ENCODE measurements at regions not wholly inside any gene's neighbourhood (a gene's known extent, or its start where the extent isn't known, plus 50 kb on each side); places are given as distances from the start of the nearest gene placed in this dataset.

DNA sequence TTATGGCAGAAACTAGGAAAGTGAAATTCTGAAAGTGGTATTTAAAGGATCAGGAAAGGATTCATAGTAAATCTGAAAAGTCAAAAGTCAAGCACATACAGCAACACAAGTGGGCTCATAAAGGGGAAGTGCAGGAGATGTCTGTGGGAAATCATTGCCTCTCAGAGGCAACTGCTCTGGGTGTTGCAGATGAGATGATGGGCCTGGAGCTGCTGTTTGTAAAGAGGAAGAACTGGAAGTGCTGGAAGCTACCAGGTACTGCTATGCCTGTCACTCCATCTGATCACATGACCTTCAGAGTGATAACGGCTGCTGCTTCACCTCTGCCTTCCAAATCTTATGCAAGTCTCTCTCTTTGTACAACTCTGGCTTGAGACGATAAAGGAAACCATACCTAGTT is 55.9 kb downstream of the ADRB2 start:
- intact Hi-C loops (cut with micrococcal nuclease): no loop called here
- no peak for ATAC-seq (ENCODE audit: low read depth)
- H3K27ac Mint-ChIP-seq: no peak overlapping the region
- H3K27ac ChIP-seq (ENCODE audit: low read length in 2 of 2): no peak overlapping the region
- H3K9me3 Mint-ChIP-seq (ENCODE audit: insufficient read depth): no peaks in the 10 kb centered on the region
- WGBS (ENCODE audit: insufficient coverage): 0% methylated on average over 1 of the region's 2 CpGs
- H3K4me3 Mint-ChIP-seq: no peak overlapping the region
- H3K27me3 Mint-ChIP-seq: no peaks in the 10 kb centered on the region
- no peak for TF ChIP-seq EZH2 (IDR thresholded peaks at IDR 0.05; ENCODE audit: borderline replicate concordance, insufficient read depth, low read depth, low read length, poor library complexity, severe bottlenecking)
- H3K9ac ChIP-seq (ENCODE audit: low read length): no peak overlapping the region
- no peaks in the 10 kb centered on the region for H3K36me3 ChIP-seq (replicated peaks in 1 of 2; ENCODE audit: control extremely low read depth in 1 of 2, control insufficient read depth in 1 of 2, extremely low read depth in 1 of 2, insufficient read depth in 2 of 2, low read length in 1 of 2)
- H3K79me2 ChIP-seq (ENCODE audit: control insufficient read depth, insufficient read depth, low read length): no peaks in the 10 kb centered on the region
- CTCF ChIA-PET: no interaction called here
- no peaks in the 10 kb centered on the region for H4K20me1 ChIP-seq (ENCODE audit: control insufficient read depth, insufficient read depth, low read length, poor library complexity, severe bottlenecking)
- H3K4me3 ChIP-seq (ENCODE audit: control extremely low read depth in 1 of 5, extremely low read depth in 1 of 5, insufficient read depth in 1 of 5, low read depth in 2 of 5, low read length in 4 of 5): no peak overlapping the region
- no peak overlapping the region for H3K4me2 ChIP-seq (replicated peaks; ENCODE audit: low read depth, low read length, poor library complexity, severe bottlenecking)
- no peaks in the 10 kb centered on the region for H3K9me3 ChIP-seq (ENCODE audit: control extremely low read depth in 1 of 3, control insufficient read depth in 2 of 3, insufficient read depth in 1 of 3, low read length in 2 of 3)
- POLR2A ChIA-PET: no interaction called here
- DNase-seq: no peak
- no peaks in the 10 kb centered on the region for H3K27me3 ChIP-seq (replicated peaks in 1 of 4; ENCODE audit: control extremely low read depth in 1 of 4, control insufficient read depth in 3 of 4, insufficient read depth in 4 of 4, low read length in 3 of 4)
- H3K4me1 Mint-ChIP-seq: no peaks in the 10 kb centered on the region
- no peak overlapping the region for H2AFZ ChIP-seq (ENCODE audit: insufficient read depth, low read depth, low read length, poor library complexity, severe bottlenecking)
- no peaks in the 10 kb centered on the region for H3K4me1 ChIP-seq (ENCODE audit: control insufficient read depth in 2 of 2, insufficient read depth in 2 of 2, low read length in 2 of 2)

DNA sequence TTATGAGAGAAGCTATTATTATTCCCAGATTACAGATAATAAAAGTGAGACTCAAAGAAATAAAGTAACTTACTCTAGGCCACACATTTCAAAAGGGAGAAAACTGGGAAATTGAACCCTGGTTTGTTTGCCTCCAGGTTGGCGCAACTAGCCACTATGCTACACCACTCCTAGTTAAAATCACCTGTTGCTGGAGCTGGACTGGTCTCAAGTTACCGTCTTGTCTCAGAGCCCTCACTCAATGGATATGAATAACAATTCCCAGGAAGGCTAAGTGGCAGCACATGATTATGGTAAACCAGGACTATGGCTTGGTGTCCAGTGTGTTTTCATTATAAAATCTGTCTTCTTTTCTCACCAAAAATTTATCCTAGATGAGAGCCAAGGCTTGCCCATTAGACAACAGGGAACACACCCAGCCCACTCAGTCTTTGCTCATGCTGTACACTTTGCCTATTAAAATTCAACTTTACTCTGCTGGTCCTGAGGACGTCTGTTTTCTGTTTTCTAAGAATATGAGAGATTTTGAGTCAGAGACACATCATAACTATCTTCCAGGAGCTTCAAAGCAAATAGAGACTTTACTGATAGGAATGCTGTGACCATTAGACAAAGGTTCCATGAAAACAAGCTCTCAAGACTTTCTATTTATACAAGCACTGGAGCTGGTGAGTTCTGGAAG is 58.1 kb downstream of the ADRB2 start:
- ATAC-seq (ENCODE audit: low read depth) (no peak), DNase-seq (no peak)
- Histone ChIP-seq H3K4me1 (ENCODE audit: control insufficient read depth in 2 of 2, insufficient read depth in 2 of 2, low read length in 2 of 2) (no peaks in the 10 kb centered on the region), H3K27me3 (replicated peaks in 1 of 4; ENCODE audit: control extremely low read depth in 1 of 4, control insufficient read depth in 3 of 4, insufficient read depth in 4 of 4, low read length in 3 of 4) (no peaks in the 10 kb centered on the region), H3K4me3 (ENCODE audit: control extremely low read depth in 1 of 5, extremely low read depth in 1 of 5, insufficient read depth in 1 of 5, low read depth in 2 of 5, low read length in 4 of 5) (no peak overlapping the region), H3K27ac (ENCODE audit: low read length in 2 of 2) (no peak overlapping the region), H3K4me2 (replicated peaks; ENCODE audit: low read depth, low read length, poor library complexity, severe bottlenecking) (no peak overlapping the region), H3K79me2 (ENCODE audit: control insufficient read depth, insufficient read depth, low read length) (no peaks in the 10 kb centered on the region), H4K20me1 (ENCODE audit: control insufficient read depth, insufficient read depth, low read length, poor library complexity, severe bottlenecking) (no peaks in the 10 kb centered on the region), H3K9me3 (ENCODE audit: control extremely low read depth in 1 of 3, control insufficient read depth in 2 of 3, insufficient read depth in 1 of 3, low read length in 2 of 3) (no peaks in the 10 kb centered on the region), H3K36me3 (replicated peaks in 1 of 2; ENCODE audit: control extremely low read depth in 1 of 2, control insufficient read depth in 1 of 2, extremely low read depth in 1 of 2, insufficient read depth in 2 of 2, low read length in 1 of 2) (no peaks in the 10 kb centered on the region), H3K9ac (ENCODE audit: low read length) (no peak overlapping the region), H2AFZ (ENCODE audit: insufficient read depth, low read depth, low read length, poor library complexity, severe bottlenecking) (no peak overlapping the region)
- peaks cover 7% of the 10 kb centered on the region for H3K27me3 Mint-ChIP-seq
- no peaks in the 10 kb centered on the region for H3K4me1 Mint-ChIP-seq
- WGBS (ENCODE audit: insufficient coverage): 100% methylated on average over 1 of the region's 3 CpGs
- POLR2A ChIA-PET: no interaction called here
- no peak overlapping the region for H3K4me3 Mint-ChIP-seq
- no peak overlapping the region for H3K27ac Mint-ChIP-seq
- intact Hi-C loops (cut with micrococcal nuclease): no loop called here
- TF ChIP-seq, protein P1, sequence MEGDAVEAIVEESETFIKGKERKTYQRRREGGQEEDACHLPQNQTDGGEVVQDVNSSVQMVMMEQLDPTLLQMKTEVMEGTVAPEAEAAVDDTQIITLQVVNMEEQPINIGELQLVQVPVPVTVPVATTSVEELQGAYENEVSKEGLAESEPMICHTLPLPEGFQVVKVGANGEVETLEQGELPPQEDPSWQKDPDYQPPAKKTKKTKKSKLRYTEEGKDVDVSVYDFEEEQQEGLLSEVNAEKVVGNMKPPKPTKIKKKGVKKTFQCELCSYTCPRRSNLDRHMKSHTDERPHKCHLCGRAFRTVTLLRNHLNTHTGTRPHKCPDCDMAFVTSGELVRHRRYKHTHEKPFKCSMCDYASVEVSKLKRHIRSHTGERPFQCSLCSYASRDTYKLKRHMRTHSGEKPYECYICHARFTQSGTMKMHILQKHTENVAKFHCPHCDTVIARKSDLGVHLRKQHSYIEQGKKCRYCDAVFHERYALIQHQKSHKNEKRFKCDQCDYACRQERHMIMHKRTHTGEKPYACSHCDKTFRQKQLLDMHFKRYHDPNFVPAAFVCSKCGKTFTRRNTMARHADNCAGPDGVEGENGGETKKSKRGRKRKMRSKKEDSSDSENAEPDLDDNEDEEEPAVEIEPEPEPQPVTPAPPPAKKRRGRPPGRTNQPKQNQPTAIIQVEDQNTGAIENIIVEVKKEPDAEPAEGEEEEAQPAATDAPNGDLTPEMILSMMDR (IDR thresholded peaks at IDR 0.05): no peak
- no peak for TF ChIP-seq EZH2 (IDR thresholded peaks at IDR 0.05; ENCODE audit: borderline replicate concordance, insufficient read depth, low read depth, low read length, poor library complexity, severe bottlenecking)
- no peaks in the 10 kb centered on the region for H3K9me3 Mint-ChIP-seq (ENCODE audit: insufficient read depth)
- CTCF ChIA-PET: interaction anchor here (1.0 to 1.4 kb wide), 2 partner anchors 140 to 143 kb away, joined by 3 to 4 read pairs; no protein-coding TSS in a partner anchor

Data from B cell (primary cell).